HFFc6 (cell line): ENCODE measurements at regions not wholly inside any gene's neighbourhood (a gene's known extent, or its start where the extent isn't known, plus 50 kb on each side); places are given as distances from the start of the nearest gene placed in this dataset.

Experiments used
- DNase-seq: peaks from one replicate; pipeline ENCODE4 v3.0.0-alpha.2; 2018
- H3K27ac Mint-ChIP-seq: 2 replicates; pipeline ENCODE4 v1.8.0; 2020; ENCODE audit warnings: mild to moderate bottlenecking, mixed read lengths
- H3K27me3 Mint-ChIP-seq: 2 replicates; pipeline ENCODE4 v1.8.0; 2021; ENCODE audit warnings: mild to moderate bottlenecking, moderate library complexity, mixed read lengths; ENCODE audit not compliant: insufficient read depth
- H3K36me3 Mint-ChIP-seq: 2 replicates; pipeline ENCODE4 v1.8.0; 2021; ENCODE audit warnings: low read depth, mixed read lengths
- H3K4me1 Mint-ChIP-seq: 2 replicates; pipeline ENCODE4 v1.8.0; 2020; ENCODE audit warnings: low read depth, mixed read lengths
- H3K4me3 Mint-ChIP-seq: 2 replicates; pipeline ENCODE4 v1.8.0; 2020; ENCODE audit warnings: mild to moderate bottlenecking, moderate library complexity, mixed read lengths
- H3K9me3 Mint-ChIP-seq: 2 replicates; pipeline ENCODE4 v1.8.0; 2020; ENCODE audit warnings: mild to moderate bottlenecking, mixed read lengths
- TF ChIP-seq, protein P1 (sequence below): fragments of 200-600 bp; sonication (generic); IDR thresholded peaks from 2 replicates; pipeline ENCODE4 v1.5.0; 2021; ENCODE audit warnings: antibody characterized with exemption, mild to moderate bottlenecking

DNA sequence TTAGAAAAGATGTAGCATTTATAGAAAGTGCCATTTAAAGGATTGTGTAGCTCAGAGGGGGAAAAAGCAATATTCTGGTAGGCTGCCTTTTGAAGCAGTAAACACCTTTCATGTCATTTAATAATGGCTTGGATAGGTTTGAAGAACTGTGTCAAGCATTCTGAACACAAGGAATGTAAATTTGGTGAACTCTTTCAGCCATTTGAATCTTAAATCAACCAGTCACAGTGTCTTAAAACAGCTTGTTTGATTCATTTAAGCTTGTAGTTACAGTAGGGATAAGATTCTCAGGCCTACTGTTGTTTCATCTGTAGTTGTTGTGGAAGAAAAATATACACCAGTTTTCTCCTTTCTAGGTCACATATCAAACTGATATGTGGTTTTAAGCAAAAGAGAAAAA lies 299.4 kb upstream of the NOVA1 start:
- no peak for DNase-seq
- Mint-ChIP-seq H3K9me3 (peaks cover 55% of the 10 kb centered on the region), H3K27me3 (no peaks in the 10 kb centered on the region), H3K36me3 (no peaks in the 10 kb centered on the region), H3K27ac (no peak overlapping the region), H3K4me1 (no peaks in the 10 kb centered on the region), H3K4me3 (no peak overlapping the region)
- TF ChIP-seq, protein P1, sequence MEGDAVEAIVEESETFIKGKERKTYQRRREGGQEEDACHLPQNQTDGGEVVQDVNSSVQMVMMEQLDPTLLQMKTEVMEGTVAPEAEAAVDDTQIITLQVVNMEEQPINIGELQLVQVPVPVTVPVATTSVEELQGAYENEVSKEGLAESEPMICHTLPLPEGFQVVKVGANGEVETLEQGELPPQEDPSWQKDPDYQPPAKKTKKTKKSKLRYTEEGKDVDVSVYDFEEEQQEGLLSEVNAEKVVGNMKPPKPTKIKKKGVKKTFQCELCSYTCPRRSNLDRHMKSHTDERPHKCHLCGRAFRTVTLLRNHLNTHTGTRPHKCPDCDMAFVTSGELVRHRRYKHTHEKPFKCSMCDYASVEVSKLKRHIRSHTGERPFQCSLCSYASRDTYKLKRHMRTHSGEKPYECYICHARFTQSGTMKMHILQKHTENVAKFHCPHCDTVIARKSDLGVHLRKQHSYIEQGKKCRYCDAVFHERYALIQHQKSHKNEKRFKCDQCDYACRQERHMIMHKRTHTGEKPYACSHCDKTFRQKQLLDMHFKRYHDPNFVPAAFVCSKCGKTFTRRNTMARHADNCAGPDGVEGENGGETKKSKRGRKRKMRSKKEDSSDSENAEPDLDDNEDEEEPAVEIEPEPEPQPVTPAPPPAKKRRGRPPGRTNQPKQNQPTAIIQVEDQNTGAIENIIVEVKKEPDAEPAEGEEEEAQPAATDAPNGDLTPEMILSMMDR: no peak

DNA sequence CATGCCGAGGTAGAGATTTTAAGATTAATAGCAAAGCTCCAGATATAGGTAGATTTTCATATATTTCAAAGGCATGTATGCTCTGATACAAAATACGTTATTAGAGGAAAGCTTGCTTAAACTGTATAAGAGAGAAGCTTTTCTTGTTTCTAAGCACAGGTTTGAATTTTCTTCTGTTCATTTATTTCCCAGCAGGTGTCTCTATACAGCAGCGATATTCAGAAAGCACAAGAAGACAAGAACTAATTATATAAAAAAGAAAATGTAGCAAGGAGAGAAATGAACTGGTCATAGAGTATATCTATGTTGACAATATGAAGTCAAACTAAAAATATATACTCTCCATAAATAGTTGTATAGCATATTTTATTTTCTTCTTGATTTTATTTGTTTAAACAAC lies 307.4 kb upstream of the NOVA1 start:
- H3K36me3 Mint-ChIP-seq: no peaks in the 10 kb centered on the region
- no peak overlapping the region for H3K4me3 Mint-ChIP-seq

DNA sequence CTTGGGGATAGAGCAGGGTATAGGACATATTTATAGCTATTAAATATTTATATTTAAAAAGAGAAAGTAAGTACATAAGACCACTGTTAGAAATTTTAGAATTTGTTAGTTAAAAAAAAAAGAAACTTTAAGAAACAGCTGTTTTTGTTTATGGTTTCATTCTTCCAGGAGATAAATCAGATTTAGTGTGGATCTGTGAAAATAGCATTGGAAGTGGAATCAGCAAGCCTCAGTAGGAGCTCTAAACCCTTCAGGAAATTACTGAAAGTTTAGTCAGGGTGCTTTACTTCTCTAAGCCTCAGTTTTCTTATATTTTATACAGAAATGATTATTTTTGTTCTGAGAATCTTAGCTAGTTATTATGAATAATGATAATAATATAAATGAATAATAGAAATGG lies 316.0 kb upstream of the NOVA1 start:
- Mint-ChIP-seq H3K36me3 (no peaks in the 10 kb centered on the region), H3K4me1 (no peaks in the 10 kb centered on the region), H3K27ac (no peak overlapping the region), H3K27me3 (no peaks in the 10 kb centered on the region), H3K4me3 (no peak overlapping the region), H3K9me3 (peaks cover 41% of the 10 kb centered on the region)
- TF ChIP-seq, protein P1: no peak
- no peak for DNase-seq

More for the DNA sequence above, 307.4 kb upstream of the NOVA1 start:
- no peaks in the 10 kb centered on the region for H3K27me3 Mint-ChIP-seq
- H3K9me3 Mint-ChIP-seq: peaks cover 28% of the 10 kb centered on the region
- no peak overlapping the region for H3K27ac Mint-ChIP-seq
- TF ChIP-seq, protein P1: no peak
- no peaks in the 10 kb centered on the region for H3K4me1 Mint-ChIP-seq
- DNase-seq: no peak

DNA sequence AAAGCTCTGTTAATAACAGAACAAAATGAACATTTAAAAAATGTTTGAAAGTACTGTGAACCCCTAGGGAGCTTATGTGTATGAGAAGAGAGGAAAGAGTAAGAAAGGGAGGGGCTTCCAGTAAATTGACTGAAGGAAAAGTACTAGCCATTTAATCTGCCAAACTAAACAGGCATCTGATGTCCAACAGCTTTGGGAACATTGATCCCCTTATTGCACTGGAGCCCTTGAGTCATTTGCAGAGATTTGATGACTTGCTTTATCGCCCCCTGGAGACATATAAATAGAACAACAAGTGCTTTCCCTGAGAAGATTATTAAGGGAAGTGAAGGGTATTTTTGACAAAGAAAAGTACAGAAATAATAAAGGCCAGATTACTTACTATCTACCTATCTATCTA lies 319.3 kb upstream of the NOVA1 start:
- Mint-ChIP-seq H3K9me3 (peaks cover 48% of the 10 kb centered on the region), H3K27ac (no peak overlapping the region), H3K4me3 (no peak overlapping the region), H3K36me3 (no peaks in the 10 kb centered on the region), H3K27me3 (peaks cover 1% of the 10 kb centered on the region; the same call in 1 of the 2 replicates), H3K4me1 (no peaks in the 10 kb centered on the region)
- DNase-seq: no peak
- TF ChIP-seq, protein P1: no peak; the same call in 1 of the 2 replicates

DNA sequence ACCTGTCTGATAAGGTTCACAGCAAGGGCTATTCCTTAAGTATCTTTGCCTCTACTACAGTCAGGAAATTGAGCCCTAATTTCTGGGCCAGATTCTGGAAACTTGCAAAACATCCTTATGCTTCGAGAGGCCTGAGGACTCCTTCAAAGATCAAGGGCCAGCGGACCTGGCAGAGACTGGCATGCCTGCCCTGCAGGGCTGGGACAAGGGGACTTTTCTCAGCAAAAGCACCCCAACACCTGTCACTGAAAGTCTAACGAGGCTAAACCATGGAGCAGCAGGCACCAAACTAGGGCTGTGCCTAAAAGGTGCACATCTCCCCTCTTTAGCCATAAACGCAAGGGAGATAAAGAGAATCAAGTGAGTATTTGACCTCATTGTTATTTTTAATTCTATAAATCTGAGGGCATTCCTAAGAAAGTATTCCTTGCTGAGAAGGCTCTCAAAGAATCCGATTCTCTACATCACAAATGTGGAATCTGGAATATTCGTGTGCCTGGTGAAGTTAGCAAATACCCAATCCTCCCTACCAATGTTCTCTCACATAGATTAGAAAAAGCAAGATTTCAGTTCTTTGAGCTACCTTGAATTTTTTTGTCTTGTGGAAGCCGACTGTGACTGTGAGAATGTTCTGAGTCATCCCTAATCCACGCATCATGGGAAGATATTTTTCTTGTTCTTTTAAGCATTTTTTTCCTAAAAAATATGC lies 328.2 kb upstream of the NOVA1 start:
- H3K4me1 Mint-ChIP-seq: no peaks in the 10 kb centered on the region
- no peak overlapping the region for H3K4me3 Mint-ChIP-seq
- H3K27me3 Mint-ChIP-seq: peaks cover 1% of the 10 kb centered on the region; the same call in 1 of the 2 replicates
- H3K36me3 Mint-ChIP-seq: no peaks in the 10 kb centered on the region
- H3K9me3 Mint-ChIP-seq: peaks cover 48% of the 10 kb centered on the region
- DNase-seq: no peak
- no peak overlapping the region for H3K27ac Mint-ChIP-seq
- TF ChIP-seq, protein P1: no peak
